Neural progenitor cell (in vitro differentiated cells): ENCODE measurements at regions not wholly inside any gene's neighbourhood (a gene's known extent, or its start where the extent isn't known, plus 50 kb on each side); places are given as distances from the start of the nearest gene placed in this dataset.

Experiments used
- EZH2 ChIP-seq: fragments of 200-600 bp; sonication (generic); IDR thresholded peaks from 2 replicates; pipeline ENCODE4 v1.6.1; 2017; ENCODE audit warnings: antibody characterized with exemption, mild to moderate bottlenecking, moderate library complexity
- TF ChIP-seq, protein P1 (sequence below): fragments of 200-600 bp; sonication (generic); IDR thresholded peaks from 2 replicates; pipeline ENCODE4 v1.5.1; 2017; ENCODE audit warnings: antibody characterized with exemption, mild to moderate bottlenecking

DNA sequence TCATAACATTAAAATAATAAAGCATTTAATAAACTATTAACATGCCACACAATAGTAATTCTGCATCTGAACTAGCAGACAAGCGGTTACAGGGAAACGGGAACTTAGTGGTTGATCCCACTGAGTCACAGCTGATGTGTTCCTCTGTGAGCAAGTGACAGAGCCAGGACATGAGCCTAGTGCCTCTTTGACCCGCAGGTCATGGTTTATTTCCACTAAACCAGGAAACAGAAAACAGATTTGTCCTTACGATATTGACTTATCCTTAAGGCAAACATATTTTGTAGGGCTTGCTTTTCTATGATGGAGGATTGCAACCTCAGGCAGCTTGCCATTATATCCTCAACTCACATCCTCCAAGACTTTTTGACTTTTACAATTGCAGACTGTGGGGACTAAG lies 987.3 kb downstream of the CCSER2 start:
- TF ChIP-seq, protein P1, sequence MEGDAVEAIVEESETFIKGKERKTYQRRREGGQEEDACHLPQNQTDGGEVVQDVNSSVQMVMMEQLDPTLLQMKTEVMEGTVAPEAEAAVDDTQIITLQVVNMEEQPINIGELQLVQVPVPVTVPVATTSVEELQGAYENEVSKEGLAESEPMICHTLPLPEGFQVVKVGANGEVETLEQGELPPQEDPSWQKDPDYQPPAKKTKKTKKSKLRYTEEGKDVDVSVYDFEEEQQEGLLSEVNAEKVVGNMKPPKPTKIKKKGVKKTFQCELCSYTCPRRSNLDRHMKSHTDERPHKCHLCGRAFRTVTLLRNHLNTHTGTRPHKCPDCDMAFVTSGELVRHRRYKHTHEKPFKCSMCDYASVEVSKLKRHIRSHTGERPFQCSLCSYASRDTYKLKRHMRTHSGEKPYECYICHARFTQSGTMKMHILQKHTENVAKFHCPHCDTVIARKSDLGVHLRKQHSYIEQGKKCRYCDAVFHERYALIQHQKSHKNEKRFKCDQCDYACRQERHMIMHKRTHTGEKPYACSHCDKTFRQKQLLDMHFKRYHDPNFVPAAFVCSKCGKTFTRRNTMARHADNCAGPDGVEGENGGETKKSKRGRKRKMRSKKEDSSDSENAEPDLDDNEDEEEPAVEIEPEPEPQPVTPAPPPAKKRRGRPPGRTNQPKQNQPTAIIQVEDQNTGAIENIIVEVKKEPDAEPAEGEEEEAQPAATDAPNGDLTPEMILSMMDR: no peak
- TF ChIP-seq EZH2: no peak
